Activated naive CD4-positive, alpha-beta T cell (primary cell): ENCODE measurements at regions not wholly inside any gene's neighbourhood (a gene's known extent, or its start where the extent isn't known, plus 50 kb on each side); places are given as distances from the start of the nearest gene placed in this dataset.

Experiments used
- DNase-seq, 4 experiments: peaks; one replicate each; lab custom pipeline; 2025; lab: John Stamatoyannopoulos, UW

DNA sequence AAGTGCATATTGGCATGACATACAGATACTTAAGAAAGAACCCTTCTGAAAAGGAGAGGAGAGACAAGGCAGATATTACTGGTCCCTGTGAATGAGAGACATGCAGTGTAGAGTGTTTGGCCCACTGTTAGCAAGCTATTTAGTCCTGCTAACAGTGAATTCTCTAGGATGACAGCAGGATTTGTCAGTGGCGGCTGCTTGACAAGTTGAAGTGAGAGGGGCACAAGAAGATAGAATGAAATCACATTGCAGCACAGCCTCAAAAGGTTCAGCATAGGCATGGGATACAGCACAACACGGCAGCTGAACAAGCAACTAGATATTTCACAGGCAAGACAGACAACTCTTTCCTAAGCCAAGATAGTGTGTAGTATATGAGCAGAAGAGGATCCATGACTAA, 407.9 kb downstream of the PLA2G4A start:
- no peak for DNase-seq

DNA sequence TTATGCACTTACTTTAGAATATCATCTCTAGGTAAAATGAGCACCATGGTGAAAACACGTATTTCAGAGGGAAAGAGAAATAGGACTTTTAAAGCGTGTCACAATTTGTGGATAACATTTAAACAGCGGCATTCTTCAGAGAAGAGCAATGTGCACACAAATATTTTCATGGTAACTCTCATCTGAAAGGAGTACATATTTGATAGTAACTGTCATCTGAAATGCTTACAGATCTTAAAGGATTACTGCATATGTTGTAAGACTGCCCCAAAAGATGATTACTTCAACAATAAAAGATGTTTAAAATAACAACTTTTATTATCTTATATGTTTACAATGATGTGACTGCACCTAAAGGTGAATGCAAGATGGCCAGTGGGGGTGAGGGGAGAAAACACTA, 408.8 kb downstream of the PLA2G4A start:
- DNase-seq, result no peak

DNA sequence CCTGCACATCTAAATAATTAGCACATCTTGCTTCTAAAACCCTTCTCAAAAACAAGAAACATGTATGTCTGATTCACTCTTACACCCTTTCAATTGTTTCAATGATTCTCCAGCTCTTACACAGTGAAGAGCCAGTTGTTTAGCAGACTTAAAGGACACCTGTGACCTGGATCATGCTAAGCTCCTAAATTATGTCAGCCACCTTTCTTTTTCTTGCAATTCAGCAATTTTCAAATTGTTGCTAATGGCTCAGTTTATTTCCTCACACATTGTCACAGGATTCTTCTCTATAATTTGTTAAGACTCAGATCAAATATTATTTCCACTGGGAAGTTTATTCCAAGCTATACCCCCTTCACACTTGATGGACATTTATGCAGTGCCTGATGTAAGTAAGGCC, 413.2 kb downstream of the PLA2G4A start:
- no peak for DNase-seq

DNA sequence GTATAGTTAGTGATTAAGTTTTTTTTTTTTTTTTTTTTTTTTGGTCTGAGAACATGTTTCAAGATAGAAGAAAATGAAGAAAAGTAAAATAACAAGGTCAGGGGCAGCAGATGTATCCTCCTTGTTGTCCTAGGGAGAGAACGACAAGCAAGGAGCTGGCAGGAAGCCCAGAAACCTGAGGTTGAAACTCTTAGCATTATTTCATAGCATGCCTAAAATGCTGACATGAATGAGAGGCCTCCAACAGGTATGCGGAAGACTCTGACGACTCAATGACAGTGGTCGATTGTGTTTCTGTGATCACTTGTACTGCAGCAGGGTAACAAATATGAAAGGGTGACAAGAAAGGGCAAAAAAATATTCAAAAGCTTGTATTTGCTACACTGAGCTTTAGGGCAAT, 415.9 kb downstream of the PLA2G4A start:
- no peak for DNase-seq

DNA sequence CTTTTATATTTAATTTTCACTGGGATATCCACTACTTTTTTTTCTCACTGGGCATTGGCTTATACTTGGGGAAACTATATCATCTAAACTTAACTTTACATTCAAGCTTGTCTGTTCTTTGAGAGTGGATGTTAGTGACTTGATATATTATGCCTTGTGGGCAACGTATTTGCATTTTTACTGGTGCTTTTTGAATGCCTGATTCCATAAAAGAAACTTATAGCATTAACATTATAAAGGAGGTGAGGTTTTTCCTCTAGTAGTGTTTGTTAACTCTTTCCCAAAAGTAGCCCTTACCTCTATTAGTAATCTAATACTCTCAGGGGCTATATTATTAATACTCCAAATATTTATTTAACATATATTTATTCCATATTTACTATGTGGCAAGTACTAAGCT, 416.5 kb downstream of the PLA2G4A start:
- DNase-seq, result no peak

DNA sequence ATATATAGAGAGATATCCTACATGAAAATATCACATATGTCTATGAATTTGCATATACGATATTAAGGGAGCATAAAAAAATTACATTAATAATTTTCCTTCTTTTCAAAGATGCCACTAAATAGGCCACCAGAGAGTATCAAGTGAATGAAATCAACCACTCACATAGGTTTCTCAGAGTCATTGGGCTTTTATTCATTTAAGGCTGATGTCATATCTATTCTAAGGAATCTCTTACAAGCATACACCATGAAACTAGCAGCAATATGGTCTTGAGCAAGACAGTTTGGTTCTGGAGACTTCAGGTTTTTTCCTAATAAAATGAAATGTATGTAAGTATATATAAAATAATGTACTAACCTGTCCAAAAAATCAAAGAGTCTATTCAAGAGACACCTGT, 420.4 kb downstream of the PLA2G4A start:
- no peak for DNase-seq

DNA sequence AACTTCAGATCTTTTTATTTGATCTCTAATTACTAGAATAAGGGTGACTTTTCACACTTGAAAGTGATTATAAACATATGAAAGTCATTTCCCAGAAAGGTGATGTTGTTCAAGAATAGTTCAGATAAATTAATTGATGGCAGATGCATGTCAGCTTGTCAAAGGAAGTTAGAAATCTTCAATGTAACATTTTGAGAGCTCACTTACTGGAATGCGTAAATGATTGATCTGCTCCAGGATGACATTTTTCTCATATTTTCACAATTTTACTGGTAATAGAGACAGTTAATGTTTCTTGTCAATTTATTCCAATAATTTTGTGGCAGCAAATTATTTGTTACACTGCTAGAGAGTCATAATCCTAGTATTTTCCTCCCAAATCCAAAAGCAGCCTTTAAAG, 424.2 kb downstream of the PLA2G4A start:
- no peak for DNase-seq

DNA sequence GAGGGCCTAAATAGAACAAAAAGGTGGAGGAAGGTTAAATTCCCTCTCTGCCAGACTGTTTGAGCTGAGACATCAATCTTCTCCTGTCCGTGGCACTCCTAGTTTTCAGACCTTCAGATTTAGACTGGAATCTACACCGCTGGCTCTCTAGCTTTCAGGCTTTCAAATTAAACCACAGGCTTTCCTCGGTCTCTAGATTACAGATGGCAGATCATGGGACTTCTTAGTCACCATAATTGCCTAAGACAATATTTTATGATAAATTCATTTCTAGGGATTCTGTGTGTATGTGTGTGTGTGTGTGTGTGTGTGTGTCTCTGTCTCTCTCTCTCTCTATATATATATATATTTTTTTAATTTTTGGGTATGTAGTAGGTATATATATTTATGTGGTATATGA, 428.7 kb downstream of the PLA2G4A start:
- DNase-seq, result no peak

DNA sequence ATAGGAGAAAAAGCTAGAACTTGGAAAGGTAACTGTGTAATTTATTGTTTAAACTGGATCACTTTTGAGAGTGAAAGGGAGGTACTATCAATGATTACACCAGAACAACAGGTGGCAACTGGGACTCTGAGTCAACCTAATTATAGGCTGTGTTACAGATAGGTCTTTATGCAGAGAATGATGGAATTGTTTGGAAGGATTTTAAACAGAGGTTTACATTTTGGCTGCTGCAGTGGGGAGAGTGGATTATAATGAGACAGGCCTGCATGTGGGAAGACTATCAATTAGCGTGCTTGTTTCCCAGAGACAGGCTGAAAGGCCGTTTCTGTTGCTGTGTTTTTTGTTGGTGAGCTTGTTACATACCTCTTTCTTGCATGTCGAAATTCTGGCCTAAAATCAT, 432.9 kb downstream of the PLA2G4A start:
- no peak for DNase-seq

DNA sequence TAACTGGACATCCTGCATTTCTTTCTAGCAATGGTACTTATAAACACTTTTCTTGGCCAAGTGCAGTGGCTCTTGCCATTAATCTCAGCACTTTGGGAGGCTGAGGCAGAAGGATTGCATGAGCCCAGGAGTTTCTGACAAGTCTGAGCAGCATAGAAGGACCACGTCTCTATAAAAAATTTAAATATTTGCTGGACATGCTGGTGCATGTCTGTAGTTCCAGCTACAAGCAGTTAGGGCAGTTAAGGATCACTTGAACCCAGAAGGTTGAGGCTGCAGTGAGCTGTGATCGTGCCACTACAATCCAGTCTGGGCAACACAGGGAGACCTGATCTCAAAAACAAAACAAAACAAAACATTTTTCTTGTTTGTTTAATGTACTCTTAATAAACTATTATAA, 434.0 kb downstream of the PLA2G4A start:
- no peak for DNase-seq

DNA sequence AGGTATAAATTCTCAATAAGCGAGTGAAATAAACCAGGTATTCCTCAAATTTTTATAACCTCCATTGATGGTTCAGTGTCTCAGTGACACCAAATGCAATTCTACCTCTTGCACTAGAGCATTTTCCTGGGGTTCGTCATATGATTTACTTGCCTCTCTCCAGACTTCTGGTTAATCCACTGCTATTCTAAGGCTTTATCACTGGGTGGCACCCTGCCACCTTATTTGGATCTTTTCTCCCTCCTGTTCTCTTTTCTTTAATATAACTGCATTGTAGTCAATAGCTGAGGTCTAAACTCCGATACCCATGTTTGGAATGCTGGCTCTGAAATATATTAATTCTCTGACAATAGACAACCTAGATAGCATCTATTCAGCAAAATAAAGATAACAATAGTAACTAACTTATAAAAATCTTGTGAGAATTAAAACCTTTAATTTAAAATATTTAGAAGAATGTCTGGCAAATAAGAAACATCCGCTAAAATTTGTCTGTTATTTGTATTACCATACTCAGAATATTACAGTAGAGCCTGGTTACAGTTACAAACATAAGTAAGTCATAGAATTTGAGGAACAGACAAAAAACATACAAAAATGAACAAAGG, 436.4 kb downstream of the PLA2G4A start:
- DNase-seq, result no peak

DNA sequence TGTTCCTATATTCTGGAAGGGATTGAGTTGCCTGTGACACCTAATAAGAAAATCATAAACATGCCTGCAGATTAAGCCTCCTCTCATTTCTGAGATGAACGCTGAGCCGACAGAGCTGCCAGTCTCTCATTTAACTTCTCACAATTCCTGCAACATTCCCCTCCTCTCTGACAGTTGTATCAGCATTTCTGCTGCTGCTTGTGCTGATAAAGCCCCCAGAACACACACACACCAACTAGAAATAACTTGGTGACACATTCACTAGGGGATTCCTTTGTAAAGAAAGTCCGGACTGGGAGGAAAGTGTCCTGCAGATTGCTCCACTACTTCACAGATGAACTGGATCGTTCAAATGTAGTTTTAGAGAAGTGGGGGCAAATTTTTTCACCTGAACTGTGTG, 437.3 kb downstream of the PLA2G4A start:
- DNase-seq, result no peak

DNA sequence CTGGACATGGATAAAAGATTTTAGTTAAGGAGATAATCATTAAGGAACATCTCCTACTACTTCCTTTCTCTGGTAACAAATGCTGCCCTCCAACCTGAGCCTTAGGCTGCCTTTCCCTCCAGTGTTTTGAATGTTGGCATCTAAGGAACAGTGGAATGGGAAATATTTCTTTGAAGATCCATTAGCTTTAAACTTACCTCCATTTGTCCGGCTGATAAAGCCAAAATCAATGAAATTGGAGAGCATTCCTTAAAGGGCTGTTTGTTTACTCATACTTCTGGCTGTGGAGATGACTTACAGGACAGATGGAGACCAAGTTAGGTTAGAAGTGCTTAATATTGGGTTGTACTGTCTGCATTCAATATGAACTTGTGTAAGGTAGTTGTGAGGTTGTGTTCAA, 439.1 kb downstream of the PLA2G4A start:
- DNase-seq, result no peak

DNA sequence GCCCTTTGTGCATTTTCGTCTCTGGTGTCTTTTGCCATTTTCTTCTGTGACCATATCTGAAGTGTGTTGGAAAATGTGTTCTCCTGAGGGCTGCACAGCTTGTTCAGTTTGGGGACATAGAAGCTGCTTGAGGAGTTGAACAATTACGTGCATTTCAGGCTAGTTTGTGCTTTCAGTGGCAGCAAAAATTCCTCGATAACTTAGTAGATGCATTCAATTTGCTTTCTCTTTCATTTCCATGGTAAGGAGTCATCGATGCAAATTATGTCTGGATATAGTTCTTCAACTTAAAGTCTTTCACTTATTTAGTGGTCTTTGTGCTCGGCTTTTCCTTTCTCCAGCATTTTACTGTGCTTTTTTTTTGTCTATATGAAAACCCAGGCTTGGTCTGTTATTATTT, 441.5 kb downstream of the PLA2G4A start:
- no peak for DNase-seq

DNA sequence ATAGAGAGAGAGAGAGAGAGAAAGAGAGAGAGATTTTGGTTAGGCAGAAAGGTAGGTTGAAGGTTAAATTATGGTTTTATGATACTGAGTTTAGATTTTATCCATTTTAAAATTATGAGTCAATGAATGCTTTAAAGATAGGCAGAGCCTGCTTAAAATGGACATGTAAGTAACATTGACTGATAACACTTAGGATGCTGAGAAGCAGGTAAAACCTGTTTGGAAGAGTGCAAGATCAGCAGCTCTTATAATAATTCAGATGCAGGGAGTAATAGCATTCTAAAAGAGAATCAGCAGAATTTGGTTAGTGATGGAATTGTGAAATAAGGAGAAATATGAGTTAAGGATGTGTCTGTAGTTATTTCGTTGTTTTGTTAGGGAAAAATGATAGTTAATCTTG, 446.6 kb downstream of the PLA2G4A start:
- no peak for DNase-seq

DNA sequence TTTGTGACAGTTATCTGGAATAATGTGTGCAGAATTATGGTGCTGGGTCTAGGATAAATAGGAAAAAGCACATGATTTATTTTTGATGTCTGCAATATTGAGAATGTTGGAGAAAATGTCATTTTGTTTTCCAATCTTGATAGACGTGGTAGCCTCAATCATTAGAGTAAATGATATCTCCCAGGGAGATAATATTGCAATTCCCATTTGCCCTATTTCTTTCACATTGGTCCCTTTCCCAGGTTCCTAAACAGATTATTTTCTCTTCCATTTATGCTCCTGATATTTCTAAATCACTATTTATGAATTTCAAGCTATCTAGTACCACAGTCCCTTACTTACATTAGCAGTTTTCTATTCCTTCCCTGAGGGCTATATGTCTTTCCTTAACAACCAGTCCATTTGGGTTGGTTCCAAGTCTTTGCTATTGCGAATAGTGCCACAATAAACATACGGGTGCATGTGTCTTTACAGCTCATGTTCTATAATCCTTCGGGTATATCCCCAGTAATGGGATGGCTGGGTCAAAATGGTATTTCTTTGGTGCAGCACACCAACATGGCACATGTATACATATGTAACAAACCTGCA, 447.3 kb downstream of the PLA2G4A start:
- DNase-seq, result no peak

DNA sequence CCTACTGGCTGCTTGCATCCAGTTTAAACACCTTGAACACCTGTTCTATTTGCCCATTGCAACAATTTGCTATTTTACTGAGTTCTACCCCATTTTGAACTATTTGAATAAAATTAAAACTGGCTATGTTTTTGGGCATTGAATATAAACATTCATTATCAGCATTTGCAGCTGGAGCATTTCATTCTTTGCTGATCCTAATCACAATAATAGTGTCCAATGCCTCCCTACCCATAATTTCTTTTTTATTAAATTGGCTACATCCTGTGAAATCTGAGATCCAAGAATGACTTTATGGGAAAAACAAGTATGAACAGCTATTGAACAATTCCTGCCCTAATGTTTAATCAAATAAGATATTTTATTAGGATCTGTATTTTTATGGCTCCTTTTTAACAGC, 447.9 kb downstream of the PLA2G4A start:
- no peak for DNase-seq

DNA sequence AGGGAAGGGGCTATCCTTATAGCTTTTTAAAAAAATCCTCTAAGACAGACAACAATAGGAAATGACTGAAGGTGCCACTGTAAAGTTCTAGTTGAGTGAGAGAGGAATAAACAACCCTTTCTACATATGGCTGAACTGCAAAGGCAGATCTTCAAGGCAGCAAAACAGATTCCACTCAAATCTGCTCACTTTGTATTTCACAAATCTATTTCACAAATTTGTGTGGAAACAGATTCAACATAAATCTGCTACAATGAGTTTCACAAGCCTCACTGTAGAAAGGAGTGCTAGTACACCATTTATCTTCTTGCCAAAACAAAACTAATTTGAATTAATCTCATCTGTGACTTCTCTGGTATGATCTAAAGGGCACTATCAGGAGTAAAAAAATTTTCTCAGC, 451.3 kb downstream of the PLA2G4A start:
- no peak for DNase-seq

DNA sequence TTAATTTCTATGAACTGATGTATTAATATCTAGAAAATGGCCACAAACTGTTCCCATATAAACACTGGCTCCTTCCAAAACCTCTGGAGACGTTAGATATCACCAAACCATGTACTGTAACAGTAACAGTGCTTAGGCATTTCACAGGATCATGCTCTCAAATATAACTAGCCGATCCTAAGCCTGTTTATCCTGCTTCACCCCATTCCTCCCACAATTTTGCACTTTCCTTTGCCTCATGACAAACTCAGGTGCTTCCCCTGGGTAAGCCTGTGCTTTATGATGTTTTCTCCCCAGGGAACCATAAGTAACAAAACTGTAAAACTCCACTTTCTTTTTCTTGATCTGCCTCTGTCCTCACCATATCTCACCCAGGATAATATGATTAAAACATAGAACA, 452.3 kb downstream of the PLA2G4A start:
- no peak for DNase-seq

DNA sequence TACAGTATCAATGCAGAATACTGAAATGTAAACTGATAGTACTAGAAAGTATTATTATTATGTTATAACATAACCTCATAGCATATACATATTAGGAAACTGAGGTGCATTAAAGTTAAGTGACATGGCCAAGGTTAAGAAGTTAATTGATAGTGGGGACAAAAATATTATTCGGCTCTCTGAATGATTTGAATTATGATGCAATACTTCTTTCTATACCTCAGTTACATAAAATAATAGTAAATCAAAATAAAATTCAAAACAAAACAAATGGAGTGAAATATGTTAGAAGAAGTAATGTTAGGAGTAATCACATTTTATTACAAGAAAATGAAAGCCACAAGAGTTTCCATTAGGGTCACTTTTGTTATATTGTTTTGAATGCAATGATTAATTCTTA, 455.2 kb downstream of the PLA2G4A start:
- DNase-seq, result no peak

DNA sequence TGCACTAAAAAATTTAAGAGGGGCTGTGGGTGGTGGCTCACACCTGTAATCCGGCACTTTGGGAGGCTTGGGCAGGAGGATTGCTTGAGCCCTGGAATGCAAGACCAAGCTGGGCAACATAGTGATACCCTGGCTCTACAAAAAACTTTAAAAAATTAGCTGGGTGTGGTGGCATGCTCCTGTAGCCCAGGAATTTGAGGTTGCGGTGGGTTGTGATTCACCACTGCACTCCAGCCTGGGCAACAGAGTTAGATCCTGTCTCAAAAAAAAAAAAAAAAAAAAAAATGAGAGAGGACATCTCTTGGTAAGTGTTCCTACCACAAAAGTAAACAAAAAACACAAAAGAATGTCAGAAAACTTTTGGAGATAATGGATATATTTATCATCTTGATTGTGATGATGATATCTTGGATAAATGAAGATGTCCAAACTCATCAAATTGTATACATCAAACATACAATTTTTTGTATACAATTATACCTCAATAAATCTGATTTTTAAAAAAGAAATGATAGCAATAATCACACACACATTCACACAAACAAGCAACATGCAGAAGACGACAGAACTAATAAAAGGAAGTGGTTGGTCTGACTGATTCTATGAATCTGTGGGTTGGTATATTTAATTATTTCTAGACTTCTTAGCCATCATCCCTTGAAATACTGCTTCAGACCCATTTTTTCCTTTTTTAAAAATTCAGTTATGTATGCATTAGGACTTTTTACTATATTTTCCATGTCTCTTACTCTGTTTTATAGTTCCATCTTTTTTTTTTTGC, 465.9 kb downstream of the PLA2G4A start:
- DNase-seq, result no peak

DNA sequence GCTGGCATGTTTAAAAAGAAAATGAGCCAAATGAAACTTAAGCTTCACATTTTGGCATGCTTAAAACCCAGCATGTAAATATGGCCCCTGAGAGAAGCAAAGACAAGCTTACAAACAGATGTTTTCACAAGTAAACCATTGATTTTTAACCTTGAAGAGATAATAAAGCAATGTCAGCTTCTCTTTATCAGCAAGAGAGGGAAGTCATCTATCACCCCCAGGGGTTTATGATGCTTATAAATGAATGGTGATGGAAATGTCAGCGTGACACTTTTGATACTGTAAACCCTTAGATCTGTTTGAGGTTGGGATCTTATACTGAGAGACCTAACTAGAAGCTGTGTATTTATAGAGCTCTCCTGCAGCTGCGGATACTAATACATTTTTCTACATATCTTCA, 471.3 kb downstream of the PLA2G4A start:
- DNase-seq, result no peak

DNA sequence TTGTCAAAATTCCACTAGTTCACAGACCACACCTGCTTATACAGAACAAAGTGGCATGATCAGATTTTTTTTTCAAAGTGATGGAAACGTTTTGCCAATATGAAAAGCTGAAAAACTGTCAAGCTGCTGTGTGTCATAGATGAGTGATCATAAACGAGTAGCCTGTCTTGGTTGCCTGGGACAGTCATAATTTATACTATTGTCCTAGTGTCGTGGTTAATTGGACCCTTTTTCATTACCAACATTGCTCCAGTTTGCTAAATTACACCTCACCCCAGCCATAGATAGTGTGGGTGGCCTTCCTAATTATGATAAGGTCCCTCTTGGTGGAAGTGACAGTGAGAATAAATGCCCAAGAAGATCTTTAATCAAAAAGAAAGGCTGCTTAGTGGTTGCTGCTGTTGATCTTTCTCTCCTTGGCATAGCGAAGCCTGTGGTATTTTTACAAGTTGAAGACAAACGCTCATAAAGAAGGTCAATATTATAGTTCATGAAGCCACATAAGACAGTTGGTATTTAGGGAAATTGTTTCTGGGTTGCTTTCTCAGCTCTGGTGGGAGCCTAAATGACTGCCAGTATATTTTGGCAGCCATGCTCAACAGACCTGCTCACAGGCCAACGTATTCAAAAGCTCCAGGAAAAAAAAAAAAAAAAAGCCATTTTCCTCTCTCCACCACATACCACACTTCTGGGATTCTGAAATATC, 478.1 kb downstream of the PLA2G4A start:
- DNase-seq, result no peak
